A549 (cell line): ENCODE measurements at regions not wholly inside any gene's neighbourhood (a gene's known extent, or its start where the extent isn't known, plus 50 kb on each side); places are given as distances from the start of the nearest gene placed in this dataset.

ENCODE experiments used
- ESRRA ChIP-seq: fragments of 150-350 bp; IDR thresholded peaks from 2 replicates; pipeline ENCODE4 v1.6.1; 2014; ENCODE audit warnings: mild to moderate bottlenecking, low read length, borderline replicate concordance
- GATA3 ChIP-seq: IDR thresholded peaks from 2 replicates; pipeline ENCODE4 v1.6.1; 2012; ENCODE audit warnings: borderline replicate concordance
- POLR2A ChIP-seq: IDR thresholded peaks from 2 replicates; pipeline ENCODE4 v1.6.1; 2012; ENCODE audit warnings: mild to moderate bottlenecking, low read length
- RCOR1 ChIP-seq: fragments of 150-350 bp; IDR thresholded peaks from 2 replicates; pipeline ENCODE4 v1.6.1; 2014; ENCODE audit warnings: antibody characterized with exemption, low read length, low read depth
- TF ChIP-seq, protein P1 (sequence below): fragments of >200 bp; sonication (Bioruptor Twin); formaldehyde crosslinking; IDR thresholded peaks from 3 replicates; pipeline ENCODE4 v1.6.1; 2016
- TF ChIP-seq, protein P2 (sequence below): fragments of >200 bp; sonication (Bioruptor Twin); formaldehyde crosslinking; IDR thresholded peaks from 3 replicates; pipeline ENCODE4 v1.5.1; 2016
- TF ChIP-seq, protein P3 (sequence below): fragments of 450-650 bp; IDR thresholded peaks from 2 replicates; pipeline ENCODE4 v1.6.1; 2014; ENCODE audit warnings: antibody characterized with exemption

DNA sequence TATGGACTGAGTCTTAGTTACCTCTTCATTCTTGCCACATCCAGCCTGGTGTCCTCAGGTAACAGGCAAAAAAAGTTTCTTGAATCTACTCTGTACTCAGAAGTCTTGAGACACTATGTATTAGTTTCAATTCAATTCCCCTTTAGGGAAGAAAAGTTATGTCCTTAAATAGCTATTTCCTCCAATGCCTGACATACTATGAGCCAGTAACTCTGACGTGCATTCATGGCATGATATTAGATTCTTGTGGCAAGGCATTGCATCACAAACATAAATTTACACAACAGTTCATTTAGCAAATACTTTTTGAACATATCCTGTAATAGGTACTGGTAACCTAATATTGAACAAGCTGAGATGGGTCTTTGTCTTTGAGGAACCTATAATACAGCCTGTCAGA is 109.3 kb upstream of the FOXB1 start:
- TF ChIP-seq RCOR1 (no peak), ESRRA (no peak), POLR2A (no peak), GATA3 (no peak)
- TF ChIP-seq, protein P1, sequence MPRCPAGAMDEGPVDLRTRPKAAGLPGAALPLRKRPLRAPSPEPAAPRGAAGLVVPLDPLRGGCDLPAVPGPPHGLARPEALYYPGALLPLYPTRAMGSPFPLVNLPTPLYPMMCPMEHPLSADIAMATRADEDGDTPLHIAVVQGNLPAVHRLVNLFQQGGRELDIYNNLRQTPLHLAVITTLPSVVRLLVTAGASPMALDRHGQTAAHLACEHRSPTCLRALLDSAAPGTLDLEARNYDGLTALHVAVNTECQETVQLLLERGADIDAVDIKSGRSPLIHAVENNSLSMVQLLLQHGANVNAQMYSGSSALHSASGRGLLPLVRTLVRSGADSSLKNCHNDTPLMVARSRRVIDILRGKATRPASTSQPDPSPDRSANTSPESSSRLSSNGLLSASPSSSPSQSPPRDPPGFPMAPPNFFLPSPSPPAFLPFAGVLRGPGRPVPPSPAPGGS, result no peak
- TF ChIP-seq, protein P2, sequence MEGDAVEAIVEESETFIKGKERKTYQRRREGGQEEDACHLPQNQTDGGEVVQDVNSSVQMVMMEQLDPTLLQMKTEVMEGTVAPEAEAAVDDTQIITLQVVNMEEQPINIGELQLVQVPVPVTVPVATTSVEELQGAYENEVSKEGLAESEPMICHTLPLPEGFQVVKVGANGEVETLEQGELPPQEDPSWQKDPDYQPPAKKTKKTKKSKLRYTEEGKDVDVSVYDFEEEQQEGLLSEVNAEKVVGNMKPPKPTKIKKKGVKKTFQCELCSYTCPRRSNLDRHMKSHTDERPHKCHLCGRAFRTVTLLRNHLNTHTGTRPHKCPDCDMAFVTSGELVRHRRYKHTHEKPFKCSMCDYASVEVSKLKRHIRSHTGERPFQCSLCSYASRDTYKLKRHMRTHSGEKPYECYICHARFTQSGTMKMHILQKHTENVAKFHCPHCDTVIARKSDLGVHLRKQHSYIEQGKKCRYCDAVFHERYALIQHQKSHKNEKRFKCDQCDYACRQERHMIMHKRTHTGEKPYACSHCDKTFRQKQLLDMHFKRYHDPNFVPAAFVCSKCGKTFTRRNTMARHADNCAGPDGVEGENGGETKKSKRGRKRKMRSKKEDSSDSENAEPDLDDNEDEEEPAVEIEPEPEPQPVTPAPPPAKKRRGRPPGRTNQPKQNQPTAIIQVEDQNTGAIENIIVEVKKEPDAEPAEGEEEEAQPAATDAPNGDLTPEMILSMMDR, result no peak
- TF ChIP-seq, protein P3, sequence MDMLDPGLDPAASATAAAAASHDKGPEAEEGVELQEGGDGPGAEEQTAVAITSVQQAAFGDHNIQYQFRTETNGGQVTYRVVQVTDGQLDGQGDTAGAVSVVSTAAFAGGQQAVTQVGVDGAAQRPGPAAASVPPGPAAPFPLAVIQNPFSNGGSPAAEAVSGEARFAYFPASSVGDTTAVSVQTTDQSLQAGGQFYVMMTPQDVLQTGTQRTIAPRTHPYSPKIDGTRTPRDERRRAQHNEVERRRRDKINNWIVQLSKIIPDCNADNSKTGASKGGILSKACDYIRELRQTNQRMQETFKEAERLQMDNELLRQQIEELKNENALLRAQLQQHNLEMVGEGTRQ, result no peak
